ENCODE measurements at regions not wholly inside any gene's neighbourhood (a gene's known extent, or its start where the extent isn't known, plus 50 kb on each side); places are given as distances from the start of the nearest gene placed in this dataset.
"Not testable (repeated sequence)": the region's sequence is repeated elsewhere in the genome, so short reads cannot be mapped to it uniquely, and the experiment has no call there.

- no peak for DNase-seq (ENCODE audit: low spot score)
Measured at GRCh38 chr16:13848795-13849194, 71.2 kb upstream of the ERCC4 start.

GRCh38 chr16:13850173-13850572 lies 69.8 kb upstream of the ERCC4 start:
- not testable (repeated sequence) for ATAC-seq; DNase-seq (ENCODE audit: low spot score)

More at GRCh38 chr16:13848795-13849194, 71.2 kb upstream of the ERCC4 start:
- ATAC-seq = no peak

- DNase-seq (ENCODE audit: low spot score) = no peak
- ATAC-seq = no peak
Measured at GRCh38 chr16:13852827-13853226, 67.1 kb upstream of the ERCC4 start.

GRCh38 chr16:13856398-13856797 lies 63.6 kb upstream of the ERCC4 start:
- DNase-seq (ENCODE audit: low spot score) (no peak), ATAC-seq (no peak)

- ATAC-seq = no peak
Measured at GRCh38 chr16:13856811-13857511, 63.0 kb upstream of the ERCC4 start.

GRCh38 chr16:13858873-13859580 lies 60.9 kb upstream of the ERCC4 start:
- no peak for DNase-seq (ENCODE audit: low spot score)

More at GRCh38 chr16:13856811-13857511, 63.0 kb upstream of the ERCC4 start:
- DNase-seq (ENCODE audit: low spot score) = no peak

GRCh38 chr16:13863075-13863765 lies 56.7 kb upstream of the ERCC4 start:
- no peak for DNase-seq (ENCODE audit: low spot score)
- ATAC-seq = no peak

More at GRCh38 chr16:13858873-13859580, 60.9 kb upstream of the ERCC4 start:
- peak; percentile 37 for ATAC-seq

GRCh38 chr16:13864689-13865088 lies 55.3 kb upstream of the ERCC4 start:
- ATAC-seq = no peak

GRCh38 chr16:13866073-13866472 lies 53.9 kb upstream of the ERCC4 start:
- ATAC-seq = peak; percentile 100
- DNase-seq (ENCODE audit: low spot score) = peak; percentile 82

More at GRCh38 chr16:13864689-13865088, 55.3 kb upstream of the ERCC4 start:
- no peak for DNase-seq (ENCODE audit: low spot score)

All from left lobe of liver (tissue), 2 donors.